NCI-H345 (cell line): ENCODE measurements at regions not wholly inside any gene's neighbourhood (a gene's known extent, or its start where the extent isn't known, plus 50 kb on each side); places are given as distances from the start of the nearest gene placed in this dataset.
"Not testable (repeated sequence)": the region's sequence is repeated elsewhere in the genome, so short reads cannot be mapped to it uniquely, and the experiment has no call there.

Experiments
- DNase-seq: peaks from one replicate; lab custom pipeline; 2025; lab: John Stamatoyannopoulos, UW

DNA sequence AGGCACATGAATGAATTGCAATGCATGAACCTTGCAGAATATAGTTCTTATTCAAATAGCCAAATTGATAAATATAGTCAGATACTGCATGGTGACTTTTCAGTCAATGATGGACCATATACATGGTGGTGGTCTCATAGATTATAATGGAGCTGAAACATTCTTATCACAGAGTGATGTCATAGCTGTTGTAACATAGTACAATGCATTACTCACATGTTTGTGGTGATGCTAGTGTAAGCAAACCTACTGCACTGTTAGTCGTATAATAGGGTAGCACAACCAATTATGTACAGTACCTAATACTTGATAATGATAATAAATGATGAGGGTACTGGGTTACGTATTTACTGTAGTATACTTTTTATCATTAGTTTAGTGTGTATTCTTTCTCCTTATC lies 280.3 kb downstream of the BCAT1 start:
- DNase-seq, result no peak

DNA sequence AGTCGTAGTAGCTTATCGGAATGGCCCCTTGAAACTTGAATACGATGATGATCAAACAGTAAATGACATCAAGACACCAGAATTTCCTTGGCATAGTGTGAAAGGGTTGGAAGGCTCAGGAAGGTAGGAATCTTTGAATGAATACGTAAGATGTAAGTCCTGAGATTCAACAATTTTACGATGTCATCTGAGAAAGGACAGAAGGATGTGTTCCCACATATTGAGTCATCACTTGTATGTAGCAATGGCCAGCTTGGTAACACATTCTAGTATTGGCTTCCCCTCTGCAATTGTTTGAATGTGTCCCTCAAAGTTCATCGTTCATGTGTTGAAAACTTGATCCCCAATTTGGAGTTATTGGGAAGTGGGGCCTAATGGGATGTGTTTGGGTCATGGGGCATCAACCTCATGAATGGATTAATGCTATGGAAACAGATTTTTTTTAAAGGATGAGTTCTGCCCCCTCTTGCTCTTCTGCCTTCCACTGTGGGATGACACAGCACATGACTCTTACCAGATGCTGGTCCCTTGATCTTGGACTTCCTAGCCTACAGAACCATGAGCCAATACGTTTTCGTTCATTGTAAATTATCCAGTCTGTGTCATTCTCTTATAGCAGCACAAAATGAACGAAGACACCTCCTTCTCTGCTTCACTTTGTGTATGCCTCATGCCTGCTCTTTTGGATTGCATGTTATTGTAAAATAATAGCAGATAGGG lies 284.6 kb downstream of the BCAT1 start:
- DNase-seq, result no peak

DNA sequence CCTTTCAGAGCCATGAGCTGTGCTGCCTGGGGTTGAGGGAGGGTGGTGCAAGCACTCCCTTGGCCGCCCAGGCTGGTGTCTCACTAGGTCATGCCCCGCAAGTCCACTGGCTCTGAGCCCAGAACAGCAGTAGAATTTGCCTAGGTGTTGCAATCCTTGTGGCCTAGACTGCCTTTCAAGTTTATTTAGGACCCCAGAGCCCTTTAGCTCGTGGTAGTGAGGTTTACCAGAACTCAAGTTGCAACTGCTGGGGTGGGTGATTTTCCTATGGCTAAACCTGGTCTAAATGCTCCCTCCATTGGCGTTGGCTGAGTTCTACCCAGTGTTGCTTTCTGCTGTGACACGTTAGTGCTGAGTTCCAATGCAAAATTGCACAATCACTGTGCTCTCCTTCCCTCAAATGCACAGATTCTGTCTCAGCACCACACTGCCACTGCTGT lies 287.2 kb downstream of the BCAT1 start:
- DNase-seq, result no peak

DNA sequence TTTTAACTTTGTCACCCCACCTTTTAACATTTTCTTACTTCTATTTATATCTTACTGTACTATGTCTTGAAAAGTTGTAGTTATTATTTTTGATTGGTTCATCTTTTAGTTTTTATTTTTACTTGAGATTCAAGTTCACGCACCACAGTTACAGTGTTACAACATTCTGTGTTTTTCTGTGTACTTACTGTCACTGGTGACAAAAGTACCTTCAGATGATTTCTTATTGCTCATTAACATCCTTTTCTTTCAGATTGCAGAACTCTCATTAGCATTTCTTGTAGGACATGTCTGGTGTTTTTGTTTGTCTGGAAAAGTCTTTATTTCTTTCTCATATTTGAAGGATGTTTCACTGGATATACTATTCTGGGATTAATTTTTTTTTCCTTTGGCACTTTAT lies 289.9 kb downstream of the BCAT1 start:
- DNase-seq, result no peak

DNA sequence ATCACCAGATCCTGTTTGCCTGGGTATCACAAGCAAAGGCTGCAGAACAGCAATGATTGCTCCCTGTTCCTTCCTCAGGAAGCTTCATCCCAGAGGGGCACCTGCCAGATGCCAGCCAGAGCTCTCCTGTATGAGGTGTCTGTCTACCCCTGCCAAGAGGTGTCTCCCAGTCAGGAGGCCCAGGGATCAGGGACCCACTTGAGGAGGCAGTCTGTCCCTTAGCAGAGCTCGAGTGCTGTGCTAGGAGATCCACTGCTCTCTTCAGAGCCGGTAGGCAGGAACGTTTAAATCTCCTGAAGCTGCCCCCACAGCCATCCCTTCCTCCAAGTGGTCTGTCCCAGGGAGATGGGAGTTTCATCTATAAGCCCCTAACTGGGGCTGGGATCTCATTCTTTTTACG lies 294.6 kb downstream of the BCAT1 start:
- DNase-seq, result not testable (repeated sequence)

DNA sequence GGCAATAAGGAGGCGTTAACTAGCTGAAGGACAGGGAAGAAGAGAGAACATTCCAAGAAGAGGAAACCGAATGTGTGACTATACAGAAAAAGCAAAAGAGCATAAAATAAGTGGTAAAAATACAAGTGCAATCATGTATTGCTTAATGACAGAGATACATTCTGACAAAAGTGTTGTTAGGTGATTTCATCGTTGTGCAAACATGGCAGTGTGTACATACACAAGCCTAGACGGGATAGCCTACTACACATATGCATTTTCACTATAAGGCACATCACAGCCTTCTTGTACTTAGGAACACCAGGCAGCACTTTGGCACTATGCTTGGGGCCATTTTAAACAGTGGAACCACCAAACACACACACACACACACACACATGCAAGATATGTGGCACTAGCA lies 299.3 kb downstream of the BCAT1 start:
- DNase-seq, result no peak

- no peak for DNase-seq
Measured at GRCh38 chr12:24649209-24649608, 299.7 kb downstream of the BCAT1 start.

- no peak for DNase-seq
Measured at GRCh38 chr12:24645254-24645653, 303.6 kb downstream of the BCAT1 start.

DNA sequence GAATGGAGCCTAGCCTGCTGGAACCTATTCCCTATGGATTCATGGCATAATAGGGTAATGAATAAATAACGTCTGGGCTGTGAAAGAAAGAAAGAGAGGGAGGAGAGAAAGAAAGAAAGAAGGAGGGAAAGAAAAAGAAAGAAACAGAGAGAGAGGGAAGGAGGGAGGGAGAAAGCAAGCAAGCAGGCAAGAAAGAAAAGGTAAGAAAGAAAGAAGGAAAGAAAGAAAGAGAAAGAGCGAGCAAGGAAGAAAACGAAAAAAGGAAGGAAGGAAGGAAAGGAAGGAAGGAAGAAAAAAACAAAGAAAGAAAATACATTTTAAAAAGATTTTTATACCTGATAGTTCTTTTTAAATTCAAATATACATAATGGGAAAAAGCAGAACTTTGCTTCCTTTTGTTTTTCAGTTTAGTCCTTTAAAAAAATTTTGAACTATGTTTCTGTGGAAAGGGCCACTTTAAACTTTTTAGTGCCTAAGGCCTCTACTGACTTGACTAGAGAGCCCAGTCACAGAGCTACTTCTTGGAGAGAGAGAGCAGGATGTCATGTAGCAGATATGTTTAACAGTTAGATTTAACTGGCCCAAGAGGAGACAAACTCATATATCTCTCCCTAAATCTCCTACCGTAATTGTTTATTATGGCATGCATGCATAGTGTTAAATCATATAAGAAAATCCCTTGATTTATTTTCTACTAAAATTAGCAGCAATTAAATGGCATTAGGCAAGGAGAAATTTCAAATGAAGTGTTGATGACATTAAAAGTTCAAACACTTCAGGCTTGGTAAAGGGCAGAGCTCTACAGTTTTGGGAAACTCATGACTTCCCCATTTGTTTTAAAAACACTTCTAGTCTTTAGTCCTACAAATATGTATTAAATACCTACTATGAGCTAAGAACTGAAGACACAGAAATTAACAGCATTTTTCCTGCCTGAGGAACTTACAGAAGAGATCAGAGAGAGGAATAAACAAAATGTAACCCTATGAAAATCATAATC lies 305.5 kb downstream of the BCAT1 start:
- no peak for DNase-seq

DNA sequence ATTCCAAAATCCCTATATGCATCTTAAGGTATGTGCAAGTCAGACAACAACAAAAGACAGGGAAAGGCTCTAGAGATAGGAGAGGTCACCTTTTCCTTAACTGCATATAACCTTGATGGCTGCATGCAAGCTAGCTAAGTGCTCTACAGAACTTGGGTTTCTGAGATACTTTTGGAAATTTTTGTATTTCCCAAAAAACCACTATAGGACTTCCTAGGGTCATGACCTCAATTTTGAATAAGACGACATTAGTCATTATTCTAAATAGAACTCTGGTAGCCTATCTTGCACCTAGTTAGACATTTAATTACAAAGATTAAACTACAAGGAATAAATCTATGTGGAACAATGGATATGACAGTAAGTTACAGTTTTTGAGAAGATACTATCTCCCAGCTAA lies 309.3 kb downstream of the BCAT1 start:
- no peak for DNase-seq

DNA sequence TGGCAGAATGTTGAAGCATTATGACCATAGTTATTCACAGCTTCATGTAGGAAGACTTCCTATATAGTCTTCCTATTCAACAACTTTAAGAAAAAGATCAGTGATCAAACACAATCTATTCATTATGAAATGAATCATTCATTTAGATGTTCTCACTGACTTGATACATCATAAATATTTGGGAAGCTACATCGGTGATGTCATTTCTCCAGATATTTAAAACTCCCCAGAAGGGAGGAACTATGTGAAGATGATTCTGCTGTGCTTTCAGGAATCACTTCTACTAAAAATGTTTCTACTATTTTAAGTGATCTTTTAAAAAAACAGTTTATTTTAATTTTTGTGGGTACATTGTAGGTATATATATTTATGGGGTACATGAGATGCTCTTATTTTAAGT lies 316.4 kb downstream of the BCAT1 start:
- no peak for DNase-seq

DNA sequence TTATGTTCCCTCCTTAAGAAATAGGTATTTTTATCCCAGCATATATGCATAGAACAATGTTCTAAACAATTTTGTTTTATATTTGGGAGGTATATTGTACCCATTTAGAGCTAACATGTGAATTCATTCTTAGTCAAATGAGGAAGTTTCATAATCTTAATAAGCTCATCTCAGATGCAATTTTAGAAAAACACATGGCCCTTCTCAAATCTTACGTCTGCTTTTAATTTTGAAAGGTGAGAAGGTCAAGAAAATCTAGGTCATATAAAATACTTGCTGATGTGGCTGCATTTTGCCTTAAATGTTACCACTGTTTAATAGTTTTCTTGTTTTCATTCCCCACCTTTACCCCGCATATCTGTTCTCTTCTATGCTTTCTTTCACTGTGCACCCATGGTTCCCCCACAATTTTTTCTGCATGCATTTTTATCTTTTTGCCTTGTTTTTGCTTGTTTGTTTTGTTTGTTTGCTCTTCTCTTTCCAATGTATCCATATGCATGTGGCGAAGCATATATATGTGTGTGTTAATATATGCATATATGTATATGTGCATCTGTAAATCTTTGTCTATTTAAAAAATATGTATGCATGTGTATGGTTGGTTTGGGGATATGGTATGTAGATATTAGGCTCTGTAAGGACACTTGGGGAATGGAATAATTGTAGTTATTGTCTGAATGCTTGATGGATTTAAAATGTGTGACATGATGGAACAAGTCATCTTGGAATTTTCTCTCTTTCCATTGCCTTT lies 317.1 kb downstream of the BCAT1 start:
- DNase-seq, result no peak

- DNase-seq, result no peak
Measured at GRCh38 chr12:24630856-24631255, 318.0 kb downstream of the BCAT1 start.

- no peak for DNase-seq
Measured at GRCh38 chr12:24630446-24630845, 318.5 kb downstream of the BCAT1 start.

GRCh38 chr12:24625103-24625502 lies 323.8 kb downstream of the BCAT1 start:
- no peak for DNase-seq

DNA sequence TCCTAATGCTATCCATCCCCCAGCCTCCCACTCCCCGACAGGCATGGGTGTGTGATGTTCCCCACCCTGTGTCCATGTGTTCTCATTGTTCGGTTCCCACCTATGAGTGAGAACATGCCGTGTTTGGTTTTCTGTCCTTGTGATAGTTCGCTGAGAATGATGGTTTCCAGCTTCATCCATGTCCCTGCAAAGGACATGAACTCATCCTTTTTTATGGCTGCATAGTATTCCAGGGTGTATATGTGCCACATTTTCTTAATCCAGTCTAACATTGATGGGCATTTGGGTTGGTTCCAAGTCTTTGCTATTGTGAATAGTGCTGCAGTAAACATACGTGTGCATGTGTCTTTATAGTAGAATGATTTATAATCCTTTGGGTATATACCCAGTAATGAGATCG lies 328.9 kb downstream of the BCAT1 start:
- not testable (repeated sequence) for DNase-seq

DNA sequence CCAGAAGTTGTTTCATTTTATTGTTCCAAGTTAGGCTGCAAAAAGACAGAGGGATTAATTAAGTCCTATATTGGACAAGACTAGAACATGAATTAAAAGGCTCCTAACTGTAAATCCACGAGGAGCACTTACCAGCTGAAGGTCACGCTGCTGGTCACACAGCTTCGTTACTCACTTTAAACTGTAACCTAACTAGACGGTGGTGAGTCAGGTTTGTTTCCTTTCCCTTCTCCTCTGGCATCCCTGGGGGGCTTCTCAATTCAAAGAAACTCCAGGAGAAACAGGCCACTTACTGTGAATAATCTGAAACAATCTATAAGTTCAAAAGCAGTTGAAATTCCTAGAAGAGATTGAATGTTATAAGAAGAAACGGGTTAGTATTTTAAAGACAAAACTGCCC lies 331.4 kb downstream of the BCAT1 start:
- DNase-seq, result no peak

DNA sequence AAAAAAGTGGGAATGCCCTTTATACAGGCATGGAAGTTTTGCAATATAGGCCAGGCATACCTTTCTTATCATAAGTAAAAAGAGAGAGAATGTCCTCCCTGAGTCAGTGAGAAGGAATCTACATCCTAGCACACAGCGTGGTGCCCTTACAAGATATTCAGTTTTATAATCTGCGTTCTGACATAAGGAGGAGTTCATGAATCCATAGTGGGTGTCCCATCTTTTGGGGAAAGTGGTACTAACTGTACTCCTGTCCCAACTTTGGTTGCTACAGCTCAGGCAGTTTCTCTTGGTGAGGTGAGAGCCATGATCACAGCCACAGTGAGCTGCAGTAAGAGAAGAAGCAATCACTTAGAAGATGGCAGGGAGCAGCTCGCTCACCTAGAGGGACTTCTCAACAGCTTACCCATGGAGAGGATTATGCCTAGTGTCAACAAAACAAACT lies 332.9 kb downstream of the BCAT1 start:
- DNase-seq, result no peak

- DNase-seq, result no peak
Measured at GRCh38 chr12:24608637-24609285, 340.1 kb downstream of the BCAT1 start.

DNA sequence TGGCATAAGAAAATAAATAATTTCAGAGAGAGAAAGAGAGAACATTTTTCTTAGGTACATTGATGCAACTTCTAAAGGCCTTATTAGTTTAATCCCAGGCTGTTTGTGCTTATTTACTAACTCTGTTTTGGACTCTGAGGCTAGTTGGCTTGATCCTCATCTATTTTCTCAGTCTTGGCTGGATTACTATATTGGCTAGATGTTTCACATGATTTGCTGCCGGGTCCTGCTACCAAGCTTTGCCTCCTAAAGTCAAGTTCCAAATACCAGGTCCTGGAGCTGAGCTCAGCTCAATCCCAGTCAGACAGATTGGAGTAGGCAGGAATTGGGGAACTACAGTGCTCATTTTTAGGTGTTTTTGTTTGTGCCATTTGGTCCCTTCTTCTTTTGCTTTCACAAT lies 340.8 kb downstream of the BCAT1 start:
- DNase-seq, result no peak

GRCh38 chr12:24605916-24606315 lies 343.0 kb downstream of the BCAT1 start:
- DNase-seq, result no peak

DNA sequence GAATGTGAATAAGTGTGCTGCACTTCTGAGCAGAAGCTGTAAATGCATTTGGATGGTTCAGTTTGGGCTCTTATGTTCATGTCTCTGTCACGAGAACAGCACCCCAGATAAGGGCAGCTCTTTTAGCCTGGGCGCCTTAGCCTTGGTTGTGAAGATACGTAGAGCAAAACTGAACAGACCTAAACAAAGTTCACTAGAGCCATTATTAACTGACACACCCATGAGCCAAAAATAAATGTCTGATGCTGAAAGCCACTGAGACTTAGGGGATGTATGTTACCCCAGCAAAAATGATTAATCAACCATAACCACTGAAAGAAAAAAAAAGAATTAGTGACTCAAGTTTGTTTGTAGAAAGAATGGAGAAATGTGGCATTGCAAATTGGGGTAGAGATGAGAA lies 343.4 kb downstream of the BCAT1 start:
- DNase-seq, result no peak
